C1 segment of cervical spinal cord (tissue), 14 donors: ENCODE measurements at regions not wholly inside any gene's neighbourhood (a gene's known extent, or its start where the extent isn't known, plus 50 kb on each side); places are given as distances from the start of the nearest gene placed in this dataset.
"Not testable (repeated sequence)": the region's sequence is repeated elsewhere in the genome, so short reads cannot be mapped to it uniquely, and the experiment has no call there.

Source experiments
- DNase-seq, 14 donors: peaks; one replicate each; lab custom pipeline; 2025; lab: John Stamatoyannopoulos, UW

- DNase-seq = no peak
These were observed 187.9 kb upstream of the AKR1E2 start for GRCh38 chr10:4638099-4638498.

DNA sequence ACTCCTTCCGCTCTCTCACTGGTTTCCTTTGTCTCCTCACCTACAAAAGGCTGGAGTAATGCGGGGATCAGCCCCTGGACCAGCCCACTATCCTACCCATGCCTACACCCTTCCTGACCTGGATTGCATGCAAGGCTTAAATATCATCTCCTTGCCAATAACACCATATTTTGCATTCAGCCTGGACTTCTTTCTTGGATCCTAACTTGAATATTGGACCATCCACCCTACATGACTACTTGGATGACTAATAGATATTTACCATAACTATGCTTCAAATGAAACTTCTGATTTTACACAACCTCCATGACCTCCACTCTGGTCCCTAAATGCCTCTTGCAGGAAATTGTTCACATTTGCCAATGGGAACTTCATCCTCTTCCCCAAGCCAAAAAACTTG is 188.3 kb upstream of the AKR1E2 start:
- DNase-seq = no peak

DNA sequence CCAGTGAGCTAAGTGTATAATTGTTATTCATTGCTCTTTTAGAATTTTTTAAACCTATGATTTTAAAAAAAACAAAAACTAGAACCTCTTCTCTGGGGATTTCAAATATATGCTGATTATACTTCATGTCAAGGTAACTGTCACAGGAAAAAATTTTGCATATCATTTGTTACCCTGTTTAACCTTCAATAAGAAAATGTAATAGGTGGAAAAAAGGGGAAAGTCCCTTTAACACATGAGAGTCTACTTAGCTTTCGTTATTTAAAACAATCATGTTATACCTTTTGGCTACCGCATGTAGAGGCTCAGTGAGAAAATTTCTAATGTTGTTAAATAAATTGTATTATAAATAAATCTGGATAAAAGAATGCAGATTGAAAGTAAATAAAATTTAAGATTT is 190.1 kb upstream of the AKR1E2 start:
- DNase-seq = no peak

DNA sequence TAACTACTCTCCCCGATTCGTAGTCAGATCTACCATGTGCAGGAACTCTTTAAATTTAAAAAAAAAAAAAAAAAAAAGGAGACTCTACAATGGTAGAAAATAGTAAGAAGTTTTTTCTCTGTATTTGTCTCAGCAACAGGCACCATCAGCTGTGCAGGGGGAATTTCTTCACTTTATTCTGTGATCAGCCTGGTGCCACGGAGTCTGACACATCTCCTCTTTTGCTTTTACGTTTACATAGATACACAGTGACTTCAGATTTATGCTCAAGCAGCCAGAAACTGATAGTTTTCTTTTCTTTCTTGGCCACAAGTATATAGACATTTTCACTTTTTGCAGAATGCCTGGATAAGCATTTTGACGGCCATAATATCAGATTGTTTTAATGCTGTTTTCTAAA is 190.6 kb upstream of the AKR1E2 start:
- no peak for DNase-seq

DNA sequence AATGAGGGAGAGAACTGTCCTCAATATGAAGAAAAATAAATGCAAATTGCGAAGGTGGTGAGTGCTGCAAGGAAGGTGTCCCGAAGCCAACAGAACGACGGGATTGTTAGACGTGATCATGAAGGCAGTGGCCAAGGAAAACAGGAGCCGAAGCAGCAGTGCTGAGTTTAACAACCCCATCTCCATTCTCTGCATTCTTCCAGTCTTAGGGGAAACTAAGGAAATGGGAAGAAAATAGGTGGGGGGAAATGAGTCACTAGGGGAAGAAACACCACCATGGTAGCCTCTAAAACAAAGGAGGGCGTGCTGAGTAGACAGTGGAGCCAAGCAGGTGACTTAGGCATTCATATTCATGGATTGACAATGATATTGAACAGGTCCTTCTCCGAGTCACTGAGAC is 192.2 kb upstream of the AKR1E2 start:
- DNase-seq = no peak

- DNase-seq = no peak
These were observed 192.8 kb upstream of the AKR1E2 start for GRCh38 chr10:4633186-4633585.

DNA sequence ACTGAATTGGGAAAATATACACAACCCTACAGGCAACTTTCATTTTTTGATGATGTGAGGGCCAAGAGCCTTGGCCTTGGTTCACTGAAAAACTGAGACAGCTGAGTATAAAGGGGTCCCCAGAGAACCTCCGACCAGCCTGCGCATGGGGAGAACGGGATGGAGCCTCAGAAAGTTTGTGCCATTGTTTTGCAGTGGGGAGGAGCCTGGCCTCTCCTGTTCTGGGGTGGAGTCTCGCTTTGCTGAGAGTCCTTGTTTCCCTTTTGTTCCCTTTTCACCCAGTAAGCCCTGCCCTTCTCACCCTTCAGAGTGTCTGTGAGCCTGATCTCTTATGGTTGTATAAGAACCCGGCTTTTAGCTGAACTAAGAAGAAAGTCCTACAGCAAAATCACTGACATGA is 193.2 kb upstream of the AKR1E2 start:
- no peak for DNase-seq

- no peak for DNase-seq
These were observed 199.1 kb upstream of the AKR1E2 start for GRCh38 chr10:4626919-4627318.

- DNase-seq = no peak
These were observed 202.1 kb upstream of the AKR1E2 start for GRCh38 chr10:4623757-4624420.

DNA sequence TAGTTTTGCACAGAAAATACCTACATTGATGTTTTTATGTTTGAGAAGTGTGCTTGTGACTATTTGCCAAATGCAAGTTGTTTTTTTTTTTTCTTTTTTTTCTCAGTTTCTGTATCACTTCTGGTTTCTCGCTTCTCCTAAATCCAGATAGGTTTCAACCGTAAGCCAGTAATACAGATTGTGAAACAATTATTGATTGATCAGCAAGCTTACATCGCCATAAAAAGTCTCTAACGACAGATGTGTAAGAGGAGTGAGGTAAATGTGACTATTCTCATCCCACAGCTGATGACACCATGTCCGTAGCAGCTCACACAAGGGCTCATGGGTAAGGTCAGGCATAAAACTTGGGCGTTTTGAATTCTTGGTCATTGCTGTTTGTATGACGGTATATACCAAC is 202.8 kb upstream of the AKR1E2 start:
- DNase-seq = no peak

- no peak for DNase-seq
These were observed 203.6 kb upstream of the AKR1E2 start for GRCh38 chr10:4622384-4622783.

DNA sequence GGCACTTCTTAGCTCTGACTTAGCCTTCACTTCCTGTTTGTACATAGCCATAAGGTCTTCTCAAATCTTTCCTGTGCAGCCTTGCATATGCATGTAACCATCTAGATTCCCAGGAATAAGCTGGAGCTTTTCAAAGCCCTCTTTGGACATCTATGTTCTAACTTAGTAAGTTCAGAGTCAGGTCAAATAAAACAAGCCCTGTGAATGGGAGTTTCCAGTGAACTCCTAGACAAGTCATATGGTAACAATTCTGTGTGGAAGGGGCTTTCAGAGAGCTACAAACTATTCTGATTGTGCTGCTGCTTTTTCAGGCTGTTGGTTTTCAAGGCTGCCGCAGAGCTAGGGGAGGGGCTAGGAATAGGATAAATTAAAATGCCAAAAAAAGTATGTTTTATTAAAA is 208.4 kb upstream of the AKR1E2 start:
- no peak for DNase-seq

GRCh38 chr10:4615042-4615441 is 211.0 kb upstream of the AKR1E2 start:
- DNase-seq = no peak

DNA sequence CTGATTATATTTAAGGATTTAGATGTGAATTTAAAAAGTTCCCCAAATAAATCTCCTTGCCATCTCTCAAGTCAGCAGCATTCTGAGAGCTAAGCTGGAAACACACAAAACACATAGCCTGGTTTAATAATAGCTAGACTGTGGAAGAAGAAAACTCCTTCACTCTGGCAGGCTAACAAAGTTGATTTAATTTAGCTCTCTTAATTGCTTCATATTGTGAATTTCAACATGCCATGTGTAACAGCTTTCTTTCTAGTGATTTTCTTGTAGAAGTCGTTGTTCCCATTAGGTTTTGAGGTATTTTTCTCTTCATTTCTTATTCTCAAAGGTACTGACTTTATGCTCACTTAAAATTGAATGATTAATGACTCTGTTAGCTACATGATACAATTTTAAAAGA is 216.8 kb upstream of the AKR1E2 start:
- DNase-seq = no peak

- no peak for DNase-seq
These were observed 218.3 kb upstream of the AKR1E2 start for GRCh38 chr10:4607681-4608080.

- DNase-seq = no peak
These were observed 219.0 kb upstream of the AKR1E2 start for GRCh38 chr10:4606856-4607636.

DNA sequence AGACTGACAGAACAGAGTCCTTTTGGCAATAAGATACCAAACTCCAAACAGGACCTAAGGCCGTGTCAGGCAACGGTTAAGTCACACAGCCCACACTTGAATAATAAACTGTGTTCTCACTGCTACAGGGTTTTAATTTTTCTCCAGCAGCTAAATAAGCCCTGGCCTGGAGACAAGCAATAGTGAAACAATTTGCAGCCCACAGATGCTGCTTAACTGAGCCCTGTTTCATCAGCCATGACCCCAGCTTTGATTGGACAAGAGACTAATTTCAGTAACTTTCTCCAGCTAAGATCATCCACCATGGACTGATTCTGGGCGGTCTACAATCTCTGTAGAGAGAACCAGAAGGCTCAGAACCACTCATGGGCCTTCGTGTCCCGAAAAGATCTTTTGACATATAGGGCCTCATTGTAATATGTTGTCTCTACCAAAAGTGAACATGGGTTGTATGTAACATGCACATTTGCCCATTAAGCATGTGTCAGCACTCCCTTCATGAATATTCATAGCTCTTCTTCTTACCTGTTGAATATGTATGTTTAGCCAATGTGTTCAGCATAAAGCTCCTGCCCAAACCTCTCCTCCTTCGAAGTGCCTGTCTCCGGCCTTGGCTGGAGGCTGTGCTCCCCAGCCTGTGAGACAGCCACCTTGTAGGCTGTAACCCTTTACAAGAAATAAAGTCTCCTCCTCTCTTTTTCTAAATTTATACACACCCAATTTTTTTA is 223.1 kb upstream of the AKR1E2 start:
- DNase-seq = no peak

DNA sequence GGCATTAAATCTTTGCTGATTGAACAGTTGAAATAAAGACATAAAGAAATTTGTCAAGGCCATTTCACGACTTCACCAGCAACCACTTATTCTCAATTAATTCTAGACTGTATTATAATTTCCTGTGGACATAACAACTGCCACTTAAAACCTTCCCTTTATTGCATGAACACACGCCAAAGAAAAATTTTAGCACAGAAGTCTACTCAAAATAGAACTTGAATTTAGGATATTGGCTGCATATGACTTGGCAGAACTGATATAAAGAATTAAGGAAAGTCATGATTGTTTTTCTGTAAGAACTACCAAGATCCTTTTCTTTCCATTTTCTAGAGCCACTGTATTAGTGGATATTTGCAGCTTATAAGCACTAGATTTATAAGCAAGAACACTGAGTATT is 226.5 kb upstream of the AKR1E2 start:
- no peak for DNase-seq

DNA sequence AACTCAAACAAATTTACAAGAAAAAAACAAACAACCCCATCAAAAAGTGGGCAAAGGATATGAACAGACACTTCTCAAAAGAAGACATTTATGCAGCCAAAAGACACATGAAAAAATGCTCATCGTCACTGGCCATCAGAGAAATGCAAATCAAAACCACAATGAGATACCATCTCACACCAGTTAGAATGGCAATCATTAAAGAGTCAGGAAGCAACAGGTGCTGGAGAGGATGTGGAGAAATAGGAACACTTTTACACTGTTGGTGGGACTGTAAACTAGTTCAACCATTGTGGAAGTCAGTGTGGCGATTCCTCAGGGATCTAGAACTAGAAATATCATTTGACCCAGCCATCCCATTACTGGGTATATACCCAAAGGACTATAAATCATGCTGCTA is 228.1 kb upstream of the AKR1E2 start:
- not testable (repeated sequence) for DNase-seq

GRCh38 chr10:4596951-4597350 is 229.1 kb upstream of the AKR1E2 start:
- DNase-seq = no peak

DNA sequence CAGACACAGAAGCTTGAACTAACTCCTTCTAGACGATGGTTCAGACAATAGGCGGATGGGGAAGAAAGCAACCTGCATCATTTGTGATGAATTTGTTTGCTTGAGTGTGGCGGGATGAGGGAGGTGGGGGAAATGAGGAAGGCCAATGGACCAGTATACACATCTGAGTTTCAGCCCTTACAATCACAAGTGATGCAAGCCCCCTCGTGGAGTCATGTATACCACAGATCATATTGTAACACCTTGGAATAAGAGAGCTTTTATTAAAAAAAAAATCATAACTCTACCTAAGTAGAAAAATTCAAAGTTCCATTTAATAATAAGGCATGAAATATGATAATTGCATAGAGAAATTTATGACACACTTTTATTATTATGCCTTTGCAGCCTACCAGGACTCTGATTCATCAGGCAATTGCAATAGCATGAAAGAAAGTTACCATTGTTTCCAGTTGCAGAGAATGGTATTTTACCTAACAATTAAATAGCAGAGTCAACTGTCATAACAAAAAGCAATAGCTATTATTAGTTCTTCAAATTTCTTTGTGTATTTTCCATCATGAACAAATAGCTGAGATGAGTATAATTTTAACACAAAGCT is 230.2 kb upstream of the AKR1E2 start:
- no peak for DNase-seq

DNA sequence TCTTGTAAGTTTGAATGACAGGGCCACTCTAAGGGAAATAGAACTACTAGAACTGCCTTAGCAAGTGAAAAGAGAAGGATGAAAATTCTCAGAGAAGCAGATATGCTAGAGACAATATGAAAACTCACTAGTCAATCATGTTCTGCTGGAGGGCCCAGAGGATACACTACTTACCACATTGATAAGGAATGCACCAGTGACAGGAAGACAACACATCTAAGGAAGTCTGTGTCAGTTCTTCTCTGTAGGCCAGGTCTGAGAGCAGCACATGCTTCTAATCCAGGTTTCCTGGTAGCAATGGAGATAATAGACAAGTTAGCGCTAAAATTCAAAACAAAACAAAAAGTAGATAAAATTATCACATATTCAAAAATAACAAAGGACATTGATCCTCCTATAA is 235.2 kb upstream of the AKR1E2 start:
- no peak for DNase-seq
